Mononuclear cell (primary cell): ENCODE measurements at regions not wholly inside any gene's neighbourhood (a gene's known extent, or its start where the extent isn't known, plus 50 kb on each side); places are given as distances from the start of the nearest gene placed in this dataset.
"Not testable (repeated sequence)": the region's sequence is repeated elsewhere in the genome, so short reads cannot be mapped to it uniquely, and the experiment has no call there.

Experiments
- H3K27me3 ChIP-seq: 2 replicates; pipeline ENCODE4 v1.6.0; 2011; ENCODE audit warnings: low read length, control low read depth; ENCODE audit not compliant: insufficient read depth
- H3K4me1 ChIP-seq: 2 replicates; pipeline ENCODE4 v1.5.1; 2011; ENCODE audit warnings: mild to moderate bottlenecking, low read length, control low read depth; ENCODE audit not compliant: insufficient read depth
- H3K4me3 ChIP-seq: 2 replicates; pipeline ENCODE4 v1.5.1; 2011; ENCODE audit warnings: mild to moderate bottlenecking, low read length, moderate library complexity
- H3K9me3 ChIP-seq: 2 replicates; pipeline ENCODE4 v1.5.1; 2011; ENCODE audit warnings: low read depth, mild to moderate bottlenecking, control low read depth, low read length

DNA sequence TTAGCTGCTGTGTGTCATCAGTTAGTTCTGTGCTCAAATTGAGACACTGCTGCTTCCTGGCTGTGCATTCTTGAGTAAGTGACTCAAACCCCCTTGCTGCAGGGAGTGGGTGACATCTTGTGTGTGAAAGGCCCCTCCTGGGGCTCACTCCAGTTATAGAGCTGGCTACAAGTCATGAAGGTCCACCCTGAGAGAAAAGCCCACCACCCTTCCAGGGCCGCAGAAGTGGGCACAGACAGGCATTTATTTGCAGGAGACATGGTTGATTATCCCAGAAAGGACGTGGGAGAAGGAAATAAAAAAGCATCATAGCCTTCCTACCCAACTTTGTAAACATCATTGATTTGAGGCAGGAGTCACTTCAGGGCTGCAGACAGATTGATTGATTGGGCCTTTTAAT lies 550.6 kb downstream of the MATN1 start:
- Histone ChIP-seq H3K4me3 (no peak overlapping the region), H3K4me1 (no peaks in the 10 kb centered on the region), H3K9me3 (no peaks in the 10 kb centered on the region), H3K27me3 (peaks cover under 1% of the 10 kb centered on the region)

DNA sequence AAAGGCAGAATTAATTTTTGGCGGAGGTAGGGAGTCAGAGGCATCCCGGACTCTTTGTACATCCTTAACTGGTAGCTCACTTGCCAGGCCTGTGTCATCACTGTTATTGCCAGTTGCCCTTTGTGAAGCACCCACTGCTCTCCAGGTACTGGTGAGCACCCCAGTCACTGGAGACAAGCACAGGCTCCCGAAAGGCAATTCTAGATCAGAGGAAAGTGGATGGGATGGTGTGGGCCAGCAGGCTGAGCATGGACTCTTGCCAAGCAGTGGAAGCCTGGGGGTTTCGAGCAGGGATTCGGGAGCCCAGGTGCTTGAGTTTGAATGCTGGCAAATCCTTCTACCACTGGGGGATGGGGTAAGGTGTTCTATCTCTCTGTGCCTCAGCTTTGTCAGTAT lies 551.1 kb downstream of the MATN1 start:
- Histone ChIP-seq H3K9me3 (no peaks in the 10 kb centered on the region), H3K27me3 (peaks cover 4% of the 10 kb centered on the region), H3K4me1 (no peaks in the 10 kb centered on the region), H3K4me3 (no peak overlapping the region)

DNA sequence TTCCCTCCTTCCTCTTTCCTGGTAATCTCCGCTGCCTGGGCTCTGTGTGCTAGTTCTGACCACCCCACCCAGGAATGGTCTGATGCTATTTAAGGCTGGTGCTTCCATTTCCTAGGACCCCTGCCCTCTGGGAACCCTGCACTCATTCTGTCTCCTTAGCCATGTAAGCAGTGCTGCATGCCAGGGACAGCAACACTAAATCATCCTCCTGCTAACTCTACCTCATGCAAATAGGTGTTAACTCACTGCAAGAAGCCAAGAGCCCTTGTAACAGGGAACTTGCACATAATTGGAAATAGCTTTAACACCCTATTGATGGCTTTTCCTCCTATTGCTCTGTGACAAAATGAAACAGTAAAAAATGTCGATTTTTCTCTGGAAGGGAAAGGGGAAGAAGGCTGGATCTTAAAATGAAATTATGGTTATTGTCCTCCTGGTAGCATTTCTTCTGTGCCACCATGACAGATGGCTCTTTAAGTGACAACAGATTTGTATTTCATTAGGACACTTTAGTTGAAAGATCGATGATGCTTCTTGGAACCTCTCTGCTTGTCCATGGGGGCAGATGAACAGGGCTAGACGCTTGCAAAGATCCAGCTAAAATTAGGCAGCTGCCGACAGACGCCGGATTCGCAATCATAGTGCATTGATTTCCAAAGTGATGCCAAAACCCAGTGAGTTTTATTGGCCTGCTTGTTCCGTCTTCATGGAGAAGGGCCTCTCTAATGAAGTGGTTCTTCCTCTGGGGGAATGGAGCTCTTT lies 551.7 kb downstream of the MATN1 start:
- H3K27me3 ChIP-seq, result peaks cover 7% of the 10 kb centered on the region
- no peaks in the 10 kb centered on the region for H3K9me3 ChIP-seq
- H3K4me3 ChIP-seq, result no peak overlapping the region
- H3K4me1 ChIP-seq, result no peaks in the 10 kb centered on the region

DNA sequence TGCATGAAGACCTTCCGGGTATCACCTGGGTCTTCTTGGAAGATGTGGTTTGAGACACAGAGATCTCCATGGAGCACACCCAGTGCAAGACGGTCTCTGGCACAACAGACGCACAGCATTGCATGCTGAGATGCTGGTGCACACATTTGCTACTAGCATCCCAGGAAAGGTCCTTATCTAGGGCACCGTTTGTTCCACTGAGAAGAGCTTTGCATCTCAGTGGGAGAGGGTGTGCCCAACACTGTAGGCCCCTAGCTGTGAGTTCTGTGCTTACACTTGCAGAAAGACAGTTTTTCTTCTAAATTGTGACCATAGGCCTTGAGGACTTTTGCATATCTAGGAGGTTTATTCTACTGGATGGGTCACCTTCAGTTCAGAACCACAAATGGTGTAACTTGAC lies 554.1 kb downstream of the MATN1 start:
- Histone ChIP-seq H3K27me3 (peaks cover 7% of the 10 kb centered on the region), H3K9me3 (no peaks in the 10 kb centered on the region), H3K4me1 (no peaks in the 10 kb centered on the region), H3K4me3 (no peak overlapping the region)

DNA sequence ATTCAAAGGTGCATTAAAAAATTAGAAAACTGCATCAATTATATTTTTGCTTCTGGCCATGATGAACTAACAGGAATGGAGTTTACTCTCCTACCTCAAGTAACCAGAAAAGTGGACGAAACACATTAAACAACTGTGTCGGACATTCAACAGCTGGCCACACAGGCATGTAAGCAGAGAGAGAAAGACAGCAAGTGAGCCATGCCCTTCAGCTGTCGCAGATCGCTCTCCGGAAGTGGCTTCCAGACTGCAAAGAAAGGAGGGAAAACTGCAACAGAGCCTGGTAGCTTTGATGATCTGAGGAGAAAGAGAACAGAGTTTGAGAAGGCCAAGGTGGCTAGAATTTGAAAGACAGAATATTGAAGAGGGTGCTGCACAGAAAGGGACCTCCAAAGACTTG lies 557.2 kb downstream of the MATN1 start:
- H3K4me3 ChIP-seq, result no peak overlapping the region
- no peaks in the 10 kb centered on the region for H3K4me1 ChIP-seq
- no peaks in the 10 kb centered on the region for H3K9me3 ChIP-seq
- H3K27me3 ChIP-seq, result peaks cover 7% of the 10 kb centered on the region

DNA sequence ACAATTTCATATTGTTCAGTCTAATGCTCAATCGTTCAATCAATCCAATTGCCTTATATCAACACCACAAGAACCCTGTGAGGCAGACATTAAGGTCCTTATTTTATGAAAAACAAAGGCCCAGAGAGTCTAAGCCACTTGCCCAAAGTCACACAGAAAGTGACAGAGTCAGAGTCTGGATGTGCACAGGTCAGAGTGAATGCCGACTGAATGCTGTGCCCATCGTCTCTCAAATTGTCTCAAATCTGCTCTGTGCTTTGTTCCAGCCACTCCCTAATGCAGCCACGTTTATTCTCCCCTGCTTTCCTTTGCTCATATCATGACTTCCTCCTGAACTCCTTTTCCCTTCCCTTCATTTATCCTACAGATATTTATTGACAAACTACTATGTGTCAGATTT lies 558.3 kb downstream of the MATN1 start:
- no peaks in the 10 kb centered on the region for H3K4me1 ChIP-seq
- H3K4me3 ChIP-seq, result no peak overlapping the region
- peaks cover 7% of the 10 kb centered on the region for H3K27me3 ChIP-seq
- no peaks in the 10 kb centered on the region for H3K9me3 ChIP-seq

DNA sequence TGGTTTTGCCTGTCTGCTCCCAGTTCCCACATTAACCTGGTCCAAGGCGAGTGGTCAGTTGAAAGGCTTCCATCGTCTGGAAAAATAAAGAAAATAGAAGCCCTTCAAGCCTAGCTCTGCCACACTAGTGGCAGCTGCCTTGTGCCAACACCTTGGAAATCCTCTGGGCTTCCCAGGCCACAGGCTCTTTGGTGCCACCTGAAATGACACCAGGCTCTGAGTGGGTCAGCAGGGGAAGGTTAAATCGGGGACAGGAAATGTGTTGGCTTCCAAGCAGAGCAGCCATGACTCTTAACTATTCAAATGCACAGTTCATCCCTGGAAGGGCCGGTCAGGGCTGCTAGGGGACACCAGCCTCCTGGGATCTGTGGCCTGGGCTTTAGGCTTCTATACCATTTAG lies 558.7 kb downstream of the MATN1 start:
- Histone ChIP-seq H3K27me3 (peaks cover 7% of the 10 kb centered on the region), H3K4me1 (no peaks in the 10 kb centered on the region), H3K9me3 (no peaks in the 10 kb centered on the region), H3K4me3 (no peak overlapping the region)

DNA sequence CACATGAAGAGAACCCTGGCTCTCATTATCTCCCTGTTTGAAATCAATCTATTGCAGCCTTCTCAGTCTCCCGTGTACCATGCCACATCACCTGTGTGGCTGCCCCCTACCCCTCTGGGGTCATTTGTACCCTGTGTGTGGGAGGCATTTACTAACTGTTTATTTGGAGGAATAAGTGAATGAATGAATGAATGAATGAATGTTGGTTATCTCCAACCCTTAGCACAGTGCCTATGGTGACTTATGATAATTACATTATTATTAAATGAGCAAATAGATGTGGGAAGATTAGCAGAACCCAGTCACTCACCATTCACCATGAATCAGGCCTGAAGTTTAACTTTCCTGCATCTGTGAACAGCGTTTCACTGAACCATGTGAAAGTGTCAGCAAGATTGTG lies 560.8 kb downstream of the MATN1 start:
- peaks cover 5% of the 10 kb centered on the region for H3K27me3 ChIP-seq
- no peaks in the 10 kb centered on the region for H3K4me1 ChIP-seq
- H3K4me3 ChIP-seq, result no peak overlapping the region
- H3K9me3 ChIP-seq, result no peaks in the 10 kb centered on the region

DNA sequence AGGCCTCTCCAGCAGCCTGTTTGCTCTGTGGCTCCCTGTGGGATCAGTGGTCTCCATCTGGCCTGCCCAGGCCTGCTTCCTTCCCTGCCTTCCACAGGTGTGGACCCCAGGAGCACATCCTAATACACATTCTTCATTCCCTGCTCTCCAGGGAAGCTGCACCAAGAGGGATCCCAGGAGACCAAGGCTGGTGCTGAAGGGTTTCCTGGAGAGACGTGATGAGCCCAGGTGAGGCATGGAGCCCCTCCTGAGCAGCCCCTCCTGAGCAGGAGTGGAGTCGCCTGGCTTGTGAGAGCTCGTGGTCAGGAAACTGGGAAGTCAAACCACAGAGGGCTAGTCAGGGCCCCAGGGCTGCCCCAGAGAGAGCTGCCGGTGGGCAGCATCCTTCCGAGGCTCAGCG lies 561.4 kb downstream of the MATN1 start:
- Histone ChIP-seq H3K4me3 (no peak overlapping the region), H3K4me1 (no peaks in the 10 kb centered on the region), H3K9me3 (no peaks in the 10 kb centered on the region), H3K27me3 (no peaks in the 10 kb centered on the region)

DNA sequence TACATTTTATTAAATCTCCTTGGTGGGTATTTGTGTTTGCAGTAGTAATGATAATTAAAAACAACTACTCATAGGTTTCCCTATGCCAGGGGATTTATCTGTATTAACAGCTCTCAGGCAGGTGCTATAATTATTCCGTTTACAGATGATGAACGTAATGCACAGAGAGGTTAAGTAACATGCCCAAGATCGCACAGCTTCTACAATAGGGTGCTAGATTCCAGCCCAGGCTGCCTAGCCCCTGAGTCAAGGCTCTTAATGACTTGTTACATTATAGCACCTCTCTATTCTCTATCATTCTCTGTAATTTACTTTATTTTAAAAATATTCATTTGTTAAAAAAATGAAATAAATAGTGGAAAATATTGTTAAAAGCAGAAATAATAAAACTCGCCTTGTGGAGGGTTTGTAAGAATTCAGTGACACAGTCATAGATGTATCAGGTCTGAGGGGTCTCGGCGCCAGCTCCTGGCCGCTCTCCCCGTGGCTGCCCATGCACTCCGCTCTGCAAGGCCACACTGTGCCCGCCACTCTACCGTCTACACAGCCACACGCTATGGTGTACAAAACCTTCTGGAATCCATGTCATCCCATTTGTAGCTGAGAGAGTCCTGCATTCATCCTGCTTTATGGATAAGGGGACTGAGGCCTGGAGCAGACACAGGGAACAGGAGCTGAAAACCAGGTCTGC lies 562.2 kb downstream of the MATN1 start:
- Histone ChIP-seq H3K4me1 (no peaks in the 10 kb centered on the region), H3K27me3 (no peaks in the 10 kb centered on the region), H3K4me3 (no peak overlapping the region), H3K9me3 (no peaks in the 10 kb centered on the region)

DNA sequence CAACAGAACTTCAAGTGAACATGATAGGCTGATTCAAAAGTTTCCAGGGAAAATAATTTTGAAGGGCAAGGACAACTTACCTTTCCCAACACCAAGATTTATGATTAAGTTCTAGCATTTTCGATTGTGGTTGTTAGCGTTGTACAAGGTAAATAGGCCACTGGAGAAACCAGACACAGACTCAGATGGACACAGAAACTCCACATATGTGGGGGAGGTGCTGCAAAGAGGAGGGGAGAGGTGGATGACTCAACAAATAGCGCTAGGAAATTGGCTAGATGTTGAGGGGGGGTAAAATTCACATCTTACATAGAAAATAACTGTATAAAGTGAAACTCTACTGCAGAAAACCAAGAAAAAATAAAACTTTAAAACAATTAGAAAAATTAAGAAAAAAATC lies 564.4 kb downstream of the MATN1 start:
- no peak overlapping the region for H3K4me3 ChIP-seq
- H3K4me1 ChIP-seq, result no peaks in the 10 kb centered on the region
- no peaks in the 10 kb centered on the region for H3K27me3 ChIP-seq
- H3K9me3 ChIP-seq, result no peaks in the 10 kb centered on the region

DNA sequence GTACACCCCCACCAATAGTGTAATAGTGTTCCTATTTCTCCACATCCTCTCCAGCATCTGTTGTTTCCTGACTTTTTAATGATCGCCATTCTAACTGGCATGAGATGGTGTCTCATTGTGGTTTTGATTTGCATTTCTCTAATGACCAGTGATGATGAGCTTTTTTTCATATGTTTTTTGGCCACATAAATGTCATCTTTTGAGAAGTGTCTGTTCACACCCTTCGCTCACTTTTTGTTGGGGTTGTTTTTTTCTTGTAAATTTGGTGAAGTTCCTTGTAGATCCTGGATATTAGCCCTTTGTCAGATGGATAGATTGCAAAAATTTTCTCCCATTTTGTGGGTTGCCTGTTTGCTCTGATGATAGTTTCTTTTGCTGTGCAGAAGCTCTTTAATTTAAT lies 567.7 kb downstream of the MATN1 start:
- H3K9me3 ChIP-seq, H3K4me1 ChIP-seq, H3K4me3 ChIP-seq, H3K27me3 ChIP-seq: not testable (repeated sequence)

DNA sequence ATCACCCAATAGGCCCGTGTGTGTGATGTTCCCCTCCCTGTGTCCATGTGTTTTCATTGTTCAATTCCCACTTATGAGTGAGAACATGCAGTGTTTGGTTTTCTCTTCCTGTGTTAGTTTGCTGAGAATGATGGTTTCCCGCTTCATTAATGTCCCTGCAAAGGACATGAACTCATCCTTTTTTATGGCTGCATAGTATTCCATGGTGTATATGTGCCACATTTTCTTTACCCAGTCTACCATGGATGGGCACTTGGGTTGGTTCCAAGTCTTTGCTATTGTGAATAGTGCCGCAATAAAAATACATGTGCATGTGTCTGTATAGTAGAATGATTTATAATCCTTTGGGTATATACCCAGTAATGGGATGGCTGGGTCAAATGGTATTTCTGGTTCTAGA lies 568.1 kb downstream of the MATN1 start:
- not testable (repeated sequence) for H3K9me3 ChIP-seq, H3K4me1 ChIP-seq, H3K4me3 ChIP-seq, H3K27me3 ChIP-seq

DNA sequence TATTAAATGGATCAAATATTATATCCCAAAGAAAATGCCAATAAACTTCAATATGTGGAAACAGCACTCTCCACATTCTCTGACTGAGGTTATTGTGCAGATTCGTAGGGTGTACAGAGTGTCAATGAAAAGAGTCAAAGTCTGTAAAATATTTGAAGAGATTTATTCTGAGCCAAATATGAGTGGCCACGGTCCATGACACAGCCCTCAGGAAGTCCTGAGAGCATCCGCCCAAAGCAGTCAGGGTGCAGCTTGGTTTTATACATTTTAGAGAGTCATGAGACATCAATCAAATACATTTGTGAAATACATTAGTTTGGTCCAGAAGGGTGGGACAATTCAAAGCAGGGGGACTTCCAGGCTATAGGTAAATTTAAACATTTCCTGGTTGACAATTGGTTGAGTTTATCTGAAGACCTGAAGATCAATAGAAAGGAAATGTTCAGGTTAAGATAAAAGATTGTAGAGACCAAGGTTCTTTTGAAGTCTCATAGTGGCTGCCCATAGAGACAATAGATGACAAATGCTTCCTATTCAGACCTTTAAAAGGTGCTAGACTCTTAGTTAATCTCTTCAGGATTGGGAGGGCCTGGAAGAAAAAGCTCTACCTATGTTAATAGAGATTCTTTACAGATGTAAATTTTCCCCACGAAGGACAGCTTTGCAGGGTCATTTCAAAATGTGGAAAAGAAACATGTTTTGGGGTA lies 569.5 kb downstream of the MATN1 start:
- Histone ChIP-seq H3K9me3 (no peaks in the 10 kb centered on the region), H3K27me3 (no peaks in the 10 kb centered on the region)

DNA sequence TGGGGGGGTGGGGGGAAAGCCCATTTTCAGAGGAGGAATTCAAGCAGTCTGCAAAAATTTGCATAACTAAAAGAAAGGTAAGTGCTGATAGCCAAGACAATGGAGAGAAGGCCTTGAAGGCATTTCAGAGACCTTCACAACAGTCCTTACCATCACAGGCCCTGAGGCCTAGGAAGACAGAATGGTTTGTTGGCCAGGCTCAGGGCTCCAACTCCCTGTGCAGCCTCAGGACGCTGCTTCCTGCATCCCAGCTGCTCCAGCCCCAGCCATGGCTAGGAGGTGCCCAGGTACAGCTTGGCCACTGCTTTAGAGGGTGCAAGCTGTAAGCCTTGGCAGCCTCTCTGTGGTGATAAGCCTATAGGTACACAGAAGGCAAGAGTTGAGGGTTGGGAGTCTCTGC lies 571.6 kb downstream of the MATN1 start:
- H3K9me3 ChIP-seq, result no peaks in the 10 kb centered on the region
- H3K4me1 ChIP-seq, result no peaks in the 10 kb centered on the region
- H3K4me3 ChIP-seq, result no peak overlapping the region
- H3K27me3 ChIP-seq, result no peaks in the 10 kb centered on the region

More for the DNA sequence above, 569.5 kb downstream of the MATN1 start:
- Histone ChIP-seq H3K4me1 (no peaks in the 10 kb centered on the region), H3K4me3 (no peak overlapping the region)
